ENCODE measurements at regions not wholly inside any gene's neighbourhood (a gene's known extent, or its start where the extent isn't known, plus 50 kb on each side); places are given as distances from the start of the nearest gene placed in this dataset.

- Histone ChIP-seq H3K18ac (ENCODE audit: extremely low read depth, low read length) (no peak overlapping the region), H3K36me3 (ENCODE audit: control insufficient read depth in 2 of 4, insufficient read depth in 4 of 4, low read length in 3 of 4) (no peaks in the 10 kb centered on the region), H4K20me1 (replicated peaks in 1 of 2; ENCODE audit: control insufficient read depth in 1 of 2, insufficient read depth in 2 of 2, low read length in 2 of 2) (no peaks in the 10 kb centered on the region), H3K4ac (replicated peaks; ENCODE audit: insufficient read length, low read depth, low read length) (no peak overlapping the region), H3K4me3 (ENCODE audit: extremely low read depth in 1 of 4, insufficient read depth in 2 of 4, low read depth in 3 of 4, low read length in 4 of 4) (no peak overlapping the region), H3K9me3 (ENCODE audit: insufficient read depth in 2 of 2, low read depth in 1 of 2, low read length in 1 of 2) (no peaks in the 10 kb centered on the region), H2BK120ac (replicated peaks; ENCODE audit: low read depth, low read length) (no peak overlapping the region), H3K9ac (replicated peaks in 1 of 4; ENCODE audit: extremely low read depth in 1 of 4, low read depth in 3 of 4, low read length in 3 of 4) (no peak overlapping the region), H2BK5ac (ENCODE audit: low read depth, low read length) (no peak overlapping the region), H3K23me2 (ENCODE audit: low read depth, low read length) (no peaks in the 10 kb centered on the region), H2AFZ (ENCODE audit: low read length) (no peak overlapping the region), H4K5ac (ENCODE audit: insufficient read length, low read depth, low read length) (no peak overlapping the region), H3K14ac (ENCODE audit: insufficient read length) (no peak overlapping the region), H3K56ac (replicated peaks; ENCODE audit: insufficient read length, low read depth, low read length) (no peak overlapping the region), H3K79me2 (ENCODE audit: control insufficient read depth in 1 of 2, insufficient read depth in 2 of 2, low read length in 2 of 2) (no peaks in the 10 kb centered on the region), H3K4me2 (ENCODE audit: insufficient read depth in 1 of 2, low read depth in 2 of 2, low read length in 2 of 2) (no peak overlapping the region), H2AK5ac (ENCODE audit: low read depth, low read length) (no peak overlapping the region), H2BK20ac (ENCODE audit: low read length) (no peak overlapping the region), H4K91ac (replicated peaks; ENCODE audit: insufficient read length, low read length) (peak overlapping the region; percentile 2), H4K8ac (ENCODE audit: extremely low read depth, insufficient read depth, low read length) (no peak overlapping the region), H3K23ac (ENCODE audit: insufficient read length) (no peak overlapping the region), H3K27ac (ENCODE audit: low read depth, low read length) (no peak overlapping the region), H3K79me1 (ENCODE audit: low read depth, low read length) (no peaks in the 10 kb centered on the region), H2BK12ac (ENCODE audit: low read depth, low read length) (no peak overlapping the region), H3K4me1 (replicated peaks in 1 of 4; ENCODE audit: control insufficient read depth in 3 of 4, insufficient read depth in 4 of 4, low read length in 3 of 4) (no peaks in the 10 kb centered on the region), H3K27me3 (replicated peaks in 1 of 4; ENCODE audit: control insufficient read depth in 3 of 4, extremely low read depth in 1 of 4, insufficient read depth in 3 of 4, low read length in 3 of 4) (no peaks in the 10 kb centered on the region), H2BK15ac (ENCODE audit: low read length) (no peak overlapping the region)
- CTCF ChIA-PET (ENCODE audit: partially characterized antibody), result interaction anchor here (0.6 to 4.4 kb wide), 7 partner anchors 11 to 495 kb away, joined by 3 to 15 read pairs (median 3); no protein-coding TSS in a partner anchor
- POLR2A ChIA-PET (ENCODE audit: partially characterized antibody), result no interaction called here
- no peak for FAIRE-seq
- WGBS, 2 experiments (ENCODE audit: extremely low coverage in 1 of 2, insufficient coverage in 1 of 2, insufficient read length in 1 of 2, insufficient replicate concordance in 2 of 2, low coverage in 1 of 2, low lambda C conversion rate in 2 of 2, missing lambda C conversion rate in 1 of 2), result 91% methylated on average over 2 of the region's 2 CpGs; no CpG with 5 or more reads in 1 of the 2 experiments
- DNase-seq (ENCODE audit: low read depth in 1 of 2, low spot score in 2 of 2), result no peak
- TF ChIP-seq CBX5 (IDR thresholded peaks at IDR 0.05; ENCODE audit: low read depth, low read length) (no peak), POLR2AphosphoS5 (IDR thresholded peaks at IDR 0.05; ENCODE audit: low read depth, low read length) (no peak), ATF3 (IDR thresholded peaks at IDR 0.05; ENCODE audit: insufficient read depth, low read depth, low read length) (no peak), USF2 (IDR thresholded peaks at IDR 0.05; ENCODE audit: low read length) (no peak), SP2 (IDR thresholded peaks at IDR 0.05; ENCODE audit: low read length) (no peak), CHD1 (IDR thresholded peaks at IDR 0.05; ENCODE audit: low read depth, low read length) (no peak), BCL11A (IDR thresholded peaks at IDR 0.05; ENCODE audit: low read depth in 2 of 2, low read length in 2 of 2) (no peak), TAF7 (optimal IDR thresholded peaks at IDR 0.05; ENCODE audit: borderline replicate concordance, low read depth, low read length) (no peak), KDM4A (IDR thresholded peaks at IDR 0.05; ENCODE audit: low read depth, low read length, severe bottlenecking) (no peak), SRF (IDR thresholded peaks at IDR 0.05; ENCODE audit: low read depth, low read length) (no peak)
These were observed 145.9 kb upstream of the ADCY2 start for GRCh38 chr5:7250004-7250403.

Measured in H1 (cell line).